ENCODE measurements at regions not wholly inside any gene's neighbourhood (a gene's known extent, or its start where the extent isn't known, plus 50 kb on each side); places are given as distances from the start of the nearest gene placed in this dataset.

- DNase-seq = no peak
Observed at GRCh38 chr10:98332623-98333269, 64.8 kb upstream of the LOXL4 start.

GRCh38 chr10:98331885-98332284 lies 63.9 kb upstream of the LOXL4 start:
- no peak for DNase-seq

GRCh38 chr10:98330987-98331386 lies 63.0 kb upstream of the LOXL4 start:
- no peak for DNase-seq

GRCh38 chr10:98328640-98329039 lies 60.6 kb upstream of the LOXL4 start:
- no peak for DNase-seq

- no peak for DNase-seq
Observed at GRCh38 chr10:98328163-98328562, 60.2 kb upstream of the LOXL4 start.

- DNase-seq = no peak
Observed at GRCh38 chr10:98326621-98327027, 58.6 kb upstream of the LOXL4 start.

GRCh38 chr10:98323221-98324164 lies 55.5 kb upstream of the LOXL4 start:
- DNase-seq = peak in 1 of 2 donors; percentile 1

- DNase-seq = no peak
Observed at GRCh38 chr10:98321186-98321780, 53.3 kb upstream of the LOXL4 start.

GRCh38 chr10:98320486-98321185 lies 52.6 kb upstream of the LOXL4 start:
- DNase-seq = no peak

- DNase-seq = no peak
Observed at GRCh38 chr10:98318861-98319260, 50.9 kb upstream of the LOXL4 start.
